Activated B cell treated with CpG ODN at 0.5 μM for 24 hours (primary cell): ENCODE measurements at regions not wholly inside any gene's neighbourhood (a gene's known extent, or its start where the extent isn't known, plus 50 kb on each side); places are given as distances from the start of the nearest gene placed in this dataset.

Source experiments
- ATAC-seq: fragments of 200-7000 bp; cut with Tn5 transposase; one replicate; pipeline ENCODE4 v1.10.0; 2021; ENCODE audit warnings: low read depth, mild to moderate bottlenecking, moderate library complexity
- CTCF ChIA-PET: fragments of 350-600 bp; sonication (Branson Sonifier 250); formaldehyde crosslinking; loops from one replicate; lab custom pipeline; 2021; ENCODE audit warnings: antibody characterized with exemption; lab: Charles Lee
- POLR2A ChIA-PET: fragments of 350-600 bp; sonication (Branson Sonifier 250); formaldehyde crosslinking; loops from one replicate; lab custom pipeline; 2021; ENCODE audit warnings: antibody characterized with exemption; lab: Charles Lee
- DNase-seq: peaks from one replicate; pipeline ENCODE4 v3.0.0; 2022
- H3K27ac Mint-ChIP-seq: one replicate; pipeline ENCODE4 v1.8.0; 2020; ENCODE audit warnings: mixed read lengths
- H3K27me3 Mint-ChIP-seq: one replicate; pipeline ENCODE4 v1.8.0; 2021; ENCODE audit warnings: mixed read lengths
- H3K36me3 Mint-ChIP-seq: one replicate; pipeline ENCODE4 v1.8.0; 2021; ENCODE audit warnings: low read depth, mixed read lengths
- H3K4me1 Mint-ChIP-seq: one replicate; pipeline ENCODE4 v1.8.0; 2021; ENCODE audit warnings: mixed read lengths
- H3K4me3 Mint-ChIP-seq: one replicate; pipeline ENCODE4 v1.8.0; 2020; ENCODE audit warnings: mild to moderate bottlenecking, mixed read lengths
- H3K9me3 Mint-ChIP-seq: one replicate; pipeline ENCODE4 v1.8.0; 2020; ENCODE audit warnings: mixed read lengths
- intact Hi-C: fragments of 100-400 bp; cut with micrococcal nuclease; formaldehyde crosslinking; loops from one replicate; pipeline ENCODE4 v1.15.1; 2024
- TF ChIP-seq, protein P1 (sequence below): fragments of 200-600 bp; IDR thresholded peaks from one replicate; pipeline ENCODE4 v1.8.0; 2022; ENCODE audit warnings: antibody characterized with exemption, mild to moderate bottlenecking

DNA sequence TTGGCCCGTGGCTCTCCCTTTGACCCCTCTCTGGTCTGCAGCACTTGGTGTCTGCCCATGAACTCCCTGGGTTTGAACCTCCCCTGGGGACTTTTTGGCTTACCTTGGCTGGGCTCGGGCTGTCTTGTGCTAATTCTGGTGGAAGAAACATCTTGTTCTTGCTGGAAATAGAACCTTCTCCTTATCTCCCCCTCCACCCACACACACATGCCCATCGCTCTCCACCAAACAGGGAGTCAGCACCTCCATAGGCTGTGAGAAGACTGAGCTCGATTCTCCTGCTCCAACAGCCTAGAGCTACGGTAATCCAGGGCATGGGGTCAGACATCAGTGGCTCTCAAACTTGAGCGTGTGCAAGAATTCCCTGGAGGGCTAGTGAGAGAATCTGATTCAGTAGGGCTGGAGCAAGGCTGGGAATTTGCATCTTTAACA lies 114.4 kb upstream of the SLC22A23 start:
- ATAC-seq (no peak), DNase-seq (no peak)
- H3K27ac Mint-ChIP-seq = no peak overlapping the region
- intact Hi-C loops = no loop called here
- CTCF ChIA-PET = no interaction called here
- no peaks in the 10 kb centered on the region for H3K4me1 Mint-ChIP-seq
- H3K4me3 Mint-ChIP-seq = no peak overlapping the region
- H3K27me3 Mint-ChIP-seq = peaks cover 9% of the 10 kb centered on the region
- TF ChIP-seq, protein P1, sequence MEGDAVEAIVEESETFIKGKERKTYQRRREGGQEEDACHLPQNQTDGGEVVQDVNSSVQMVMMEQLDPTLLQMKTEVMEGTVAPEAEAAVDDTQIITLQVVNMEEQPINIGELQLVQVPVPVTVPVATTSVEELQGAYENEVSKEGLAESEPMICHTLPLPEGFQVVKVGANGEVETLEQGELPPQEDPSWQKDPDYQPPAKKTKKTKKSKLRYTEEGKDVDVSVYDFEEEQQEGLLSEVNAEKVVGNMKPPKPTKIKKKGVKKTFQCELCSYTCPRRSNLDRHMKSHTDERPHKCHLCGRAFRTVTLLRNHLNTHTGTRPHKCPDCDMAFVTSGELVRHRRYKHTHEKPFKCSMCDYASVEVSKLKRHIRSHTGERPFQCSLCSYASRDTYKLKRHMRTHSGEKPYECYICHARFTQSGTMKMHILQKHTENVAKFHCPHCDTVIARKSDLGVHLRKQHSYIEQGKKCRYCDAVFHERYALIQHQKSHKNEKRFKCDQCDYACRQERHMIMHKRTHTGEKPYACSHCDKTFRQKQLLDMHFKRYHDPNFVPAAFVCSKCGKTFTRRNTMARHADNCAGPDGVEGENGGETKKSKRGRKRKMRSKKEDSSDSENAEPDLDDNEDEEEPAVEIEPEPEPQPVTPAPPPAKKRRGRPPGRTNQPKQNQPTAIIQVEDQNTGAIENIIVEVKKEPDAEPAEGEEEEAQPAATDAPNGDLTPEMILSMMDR = no peak
- H3K36me3 Mint-ChIP-seq = no peaks in the 10 kb centered on the region
- POLR2A ChIA-PET = no interaction called here
- no peaks in the 10 kb centered on the region for H3K9me3 Mint-ChIP-seq

DNA sequence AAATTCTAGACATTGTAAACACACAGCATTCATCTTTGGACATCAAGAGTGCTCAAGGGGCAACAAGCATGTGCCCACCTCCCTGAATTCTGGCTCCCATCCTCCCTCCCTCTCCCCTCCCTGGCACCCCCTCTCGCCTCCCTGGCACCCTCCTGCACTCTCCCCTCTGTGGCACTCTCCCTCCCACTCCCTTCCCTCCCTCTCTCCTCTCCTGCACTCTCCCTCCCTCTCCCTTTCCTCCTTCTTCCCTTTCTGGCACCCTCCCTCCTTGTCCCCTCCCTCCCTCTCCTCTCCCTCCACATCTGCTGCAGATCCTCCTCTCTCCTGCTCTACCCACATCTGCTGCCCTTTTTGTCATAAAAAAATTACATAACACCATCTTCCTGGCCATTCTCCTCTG lies 113.0 kb upstream of the SLC22A23 start:
- H3K27ac Mint-ChIP-seq = no peak overlapping the region

DNA sequence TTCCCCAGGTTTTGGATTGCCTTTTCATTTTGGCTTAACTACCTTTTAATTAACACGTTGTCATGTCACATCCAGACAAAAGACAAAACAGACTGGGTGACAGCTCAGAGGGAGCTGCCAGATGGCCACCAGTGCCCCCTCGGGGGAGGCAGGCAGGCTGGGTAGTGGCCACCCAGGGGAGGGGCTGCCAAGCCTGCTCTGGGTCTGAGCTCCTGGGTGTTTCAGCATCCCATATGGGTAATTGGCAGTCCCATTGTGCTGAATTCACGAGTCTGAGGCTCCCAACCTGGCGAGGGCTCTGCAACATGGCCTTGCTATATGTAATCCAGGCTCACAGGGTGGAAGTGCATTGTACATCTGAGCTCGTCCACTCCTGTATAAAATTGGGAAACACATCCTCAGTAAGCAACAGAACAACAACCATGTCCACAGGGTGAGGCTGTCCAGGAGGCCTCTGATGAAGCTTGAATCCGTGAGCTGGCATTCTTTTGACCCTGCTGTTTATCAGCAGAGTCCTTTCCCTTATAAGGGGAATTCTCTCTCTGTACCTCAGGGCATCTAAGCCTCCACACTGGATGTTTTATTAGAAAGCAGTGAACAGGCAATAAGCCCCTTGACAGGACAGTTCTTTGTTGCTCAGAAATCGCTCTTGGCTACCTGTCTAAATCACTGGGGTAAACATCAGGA lies 111.7 kb upstream of the SLC22A23 start:
- H3K36me3 Mint-ChIP-seq = no peaks in the 10 kb centered on the region
- intact Hi-C loops = no loop called here
- no peak overlapping the region for H3K4me3 Mint-ChIP-seq
- H3K27me3 Mint-ChIP-seq = peaks cover 4% of the 10 kb centered on the region
- CTCF ChIA-PET = no interaction called here
- ATAC-seq (no peak), DNase-seq (no peak)
- no peaks in the 10 kb centered on the region for H3K9me3 Mint-ChIP-seq
- POLR2A ChIA-PET = no interaction called here
- TF ChIP-seq, protein P1 = no peak
- H3K4me1 Mint-ChIP-seq = no peaks in the 10 kb centered on the region
- H3K27ac Mint-ChIP-seq = no peak overlapping the region

More for the DNA sequence above, 113.0 kb upstream of the SLC22A23 start:
- ChIA-PET CTCF (no interaction called here), POLR2A (no interaction called here)
- H3K4me1 Mint-ChIP-seq = no peaks in the 10 kb centered on the region
- H3K36me3 Mint-ChIP-seq = no peaks in the 10 kb centered on the region
- DNase-seq (no peak), ATAC-seq (no peak)
- intact Hi-C loops = no loop called here
- H3K4me3 Mint-ChIP-seq = no peak overlapping the region
- peaks cover 7% of the 10 kb centered on the region for H3K27me3 Mint-ChIP-seq
- TF ChIP-seq, protein P1 = no peak
- no peaks in the 10 kb centered on the region for H3K9me3 Mint-ChIP-seq

DNA sequence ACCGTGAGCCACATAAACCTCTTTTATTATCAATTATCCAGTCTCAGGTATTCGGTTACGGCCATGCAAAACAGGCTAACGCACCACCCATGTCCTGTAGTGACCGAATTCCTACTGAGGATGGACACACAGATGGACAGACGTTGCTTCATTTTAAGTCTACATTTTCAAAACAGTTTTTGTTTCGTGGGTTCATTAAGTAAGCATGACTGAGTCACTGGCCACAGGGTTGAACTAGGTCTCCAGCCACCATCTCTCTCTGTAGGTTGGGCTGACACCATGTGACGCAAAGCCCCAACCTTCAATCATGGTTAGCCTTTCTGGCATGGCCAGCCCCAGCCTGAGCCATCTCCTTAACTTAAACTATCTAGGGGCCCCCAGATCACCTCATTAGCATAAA lies 110.0 kb upstream of the SLC22A23 start:
- no peaks in the 10 kb centered on the region for H3K36me3 Mint-ChIP-seq

DNA sequence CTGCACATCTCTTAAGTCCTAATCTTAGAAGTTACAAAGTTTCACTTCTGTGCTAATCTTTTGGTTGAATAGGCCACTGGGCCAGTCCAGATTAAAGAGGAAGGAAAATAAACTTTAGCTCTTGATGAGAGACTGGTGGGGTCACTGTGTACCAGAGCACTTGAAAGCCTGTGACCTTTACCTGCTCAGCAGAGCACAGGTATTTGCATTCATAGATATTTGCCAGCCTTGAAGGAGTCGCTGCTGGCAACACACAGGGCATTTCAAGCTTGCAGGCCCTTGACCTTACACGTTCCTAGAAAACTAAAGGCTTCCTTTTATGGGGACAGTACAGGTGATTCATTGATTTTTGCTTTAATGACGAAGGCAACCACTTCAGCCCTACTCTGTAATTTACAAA lies 108.4 kb upstream of the SLC22A23 start:
- DNase-seq (no peak), ATAC-seq (no peak)
- H3K27ac Mint-ChIP-seq = no peak overlapping the region
- H3K36me3 Mint-ChIP-seq = no peaks in the 10 kb centered on the region
- H3K9me3 Mint-ChIP-seq = no peaks in the 10 kb centered on the region
- TF ChIP-seq, protein P1 = no peak
- CTCF ChIA-PET = no interaction called here
- POLR2A ChIA-PET = no interaction called here
- H3K4me1 Mint-ChIP-seq = no peaks in the 10 kb centered on the region
- H3K27me3 Mint-ChIP-seq = peaks cover 1% of the 10 kb centered on the region
- intact Hi-C loops = no loop called here
- H3K4me3 Mint-ChIP-seq = no peak overlapping the region

More for the DNA sequence above, 110.0 kb upstream of the SLC22A23 start:
- POLR2A ChIA-PET = no interaction called here
- H3K4me3 Mint-ChIP-seq = no peak overlapping the region
- peaks cover 5% of the 10 kb centered on the region for H3K27me3 Mint-ChIP-seq
- TF ChIP-seq, protein P1 = no peak
- intact Hi-C loops = no loop called here
- no peaks in the 10 kb centered on the region for H3K4me1 Mint-ChIP-seq
- ATAC-seq (no peak), DNase-seq (no peak)
- no peak overlapping the region for H3K27ac Mint-ChIP-seq
- CTCF ChIA-PET = no interaction called here
- H3K9me3 Mint-ChIP-seq = no peaks in the 10 kb centered on the region
